ENCODE measurements at regions not wholly inside any gene's neighbourhood (a gene's known extent, or its start where the extent isn't known, plus 50 kb on each side); places are given as distances from the start of the nearest gene placed in this dataset.

GRCh38 chr18:8536922-8537321, 72.3 kb upstream of the RAB12 start:
- H3K27me3 ChIP-seq (ENCODE audit: insufficient read depth, low read length): peaks cover 52% of the 10 kb centered on the region
- no peaks in the 10 kb centered on the region for H3K79me2 ChIP-seq (ENCODE audit: control insufficient read depth, insufficient read depth, low read length, unreplicated experiment)
- H3K27ac ChIP-seq (ENCODE audit: low read depth, low read length): no peak overlapping the region
- H2AFZ ChIP-seq (ENCODE audit: low read length, unreplicated experiment): no peak overlapping the region
- H3K4me1 ChIP-seq (ENCODE audit: control insufficient read depth, insufficient read depth, low read length, unreplicated experiment): no peaks in the 10 kb centered on the region
- H3K36me3 ChIP-seq (ENCODE audit: insufficient read depth, low read length): no peaks in the 10 kb centered on the region
- no peak overlapping the region for H3K4me3 ChIP-seq (ENCODE audit: low read depth, low read length)

GRCh38 chr18:8537400-8537799, 71.8 kb upstream of the RAB12 start:
- Histone ChIP-seq H3K27me3 (ENCODE audit: insufficient read depth, low read length) (peaks cover 51% of the 10 kb centered on the region), H3K36me3 (ENCODE audit: insufficient read depth, low read length) (no peaks in the 10 kb centered on the region), H3K4me1 (ENCODE audit: control insufficient read depth, insufficient read depth, low read length, unreplicated experiment) (no peaks in the 10 kb centered on the region), H3K79me2 (ENCODE audit: control insufficient read depth, insufficient read depth, low read length, unreplicated experiment) (no peaks in the 10 kb centered on the region), H3K27ac (ENCODE audit: low read depth, low read length) (no peak overlapping the region), H2AFZ (ENCODE audit: low read length, unreplicated experiment) (no peak overlapping the region), H3K4me3 (ENCODE audit: low read depth, low read length) (no peak overlapping the region)

GRCh38 chr18:8538935-8539334, 70.3 kb upstream of the RAB12 start:
- H3K36me3 ChIP-seq (ENCODE audit: insufficient read depth, low read length): no peaks in the 10 kb centered on the region
- H3K27me3 ChIP-seq (ENCODE audit: insufficient read depth, low read length): peaks cover 48% of the 10 kb centered on the region
- no peak overlapping the region for H3K27ac ChIP-seq (ENCODE audit: low read depth, low read length)
- H3K4me1 ChIP-seq (ENCODE audit: control insufficient read depth, insufficient read depth, low read length, unreplicated experiment): no peaks in the 10 kb centered on the region
- H3K79me2 ChIP-seq (ENCODE audit: control insufficient read depth, insufficient read depth, low read length, unreplicated experiment): no peaks in the 10 kb centered on the region
- H3K4me3 ChIP-seq (ENCODE audit: low read depth, low read length): no peak overlapping the region
- H2AFZ ChIP-seq (ENCODE audit: low read length, unreplicated experiment): no peak overlapping the region

- H3K79me2 ChIP-seq (ENCODE audit: control insufficient read depth, insufficient read depth, low read length, unreplicated experiment): no peaks in the 10 kb centered on the region
- no peaks in the 10 kb centered on the region for H3K36me3 ChIP-seq (ENCODE audit: insufficient read depth, low read length)
- peaks cover 3% of the 10 kb centered on the region for H3K4me1 ChIP-seq (ENCODE audit: control insufficient read depth, insufficient read depth, low read length, unreplicated experiment)
- no peak overlapping the region for H2AFZ ChIP-seq (ENCODE audit: low read length, unreplicated experiment)
- H3K27ac ChIP-seq (ENCODE audit: low read depth, low read length): no peak overlapping the region
- peaks cover 68% of the 10 kb centered on the region for H3K27me3 ChIP-seq (ENCODE audit: insufficient read depth, low read length)
- no peak overlapping the region for H3K4me3 ChIP-seq (ENCODE audit: low read depth, low read length)
Observed at GRCh38 chr18:8546677-8547076, 62.6 kb upstream of the RAB12 start.

- no peak overlapping the region for H3K4me3 ChIP-seq (ENCODE audit: low read depth, low read length)
- H3K27me3 ChIP-seq (ENCODE audit: insufficient read depth, low read length): peaks cover 64% of the 10 kb centered on the region
- no peak overlapping the region for H2AFZ ChIP-seq (ENCODE audit: low read length, unreplicated experiment)
- no peaks in the 10 kb centered on the region for H3K79me2 ChIP-seq (ENCODE audit: control insufficient read depth, insufficient read depth, low read length, unreplicated experiment)
- no peak overlapping the region for H3K27ac ChIP-seq (ENCODE audit: low read depth, low read length)
- peaks cover 3% of the 10 kb centered on the region for H3K4me1 ChIP-seq (ENCODE audit: control insufficient read depth, insufficient read depth, low read length, unreplicated experiment)
- no peaks in the 10 kb centered on the region for H3K36me3 ChIP-seq (ENCODE audit: insufficient read depth, low read length)
Observed at GRCh38 chr18:8548186-8548585, 61.1 kb upstream of the RAB12 start.

- Histone ChIP-seq H3K27ac (ENCODE audit: low read depth, low read length) (no peak overlapping the region), H3K4me3 (ENCODE audit: low read depth, low read length) (no peak overlapping the region), H3K27me3 (ENCODE audit: insufficient read depth, low read length) (peaks cover 53% of the 10 kb centered on the region), H3K79me2 (ENCODE audit: control insufficient read depth, insufficient read depth, low read length, unreplicated experiment) (no peaks in the 10 kb centered on the region), H3K36me3 (ENCODE audit: insufficient read depth, low read length) (no peaks in the 10 kb centered on the region), H2AFZ (ENCODE audit: low read length, unreplicated experiment) (no peak overlapping the region), H3K4me1 (ENCODE audit: control insufficient read depth, insufficient read depth, low read length, unreplicated experiment) (peaks cover 3% of the 10 kb centered on the region)
Observed at GRCh38 chr18:8549254-8549757, 59.9 kb upstream of the RAB12 start.

- Histone ChIP-seq H2AFZ (ENCODE audit: low read length, unreplicated experiment) (no peak overlapping the region), H3K27ac (ENCODE audit: low read depth, low read length) (no peak overlapping the region), H3K79me2 (ENCODE audit: control insufficient read depth, insufficient read depth, low read length, unreplicated experiment) (no peaks in the 10 kb centered on the region), H3K4me1 (ENCODE audit: control insufficient read depth, insufficient read depth, low read length, unreplicated experiment) (peaks cover 3% of the 10 kb centered on the region), H3K36me3 (ENCODE audit: insufficient read depth, low read length) (no peaks in the 10 kb centered on the region), H3K27me3 (ENCODE audit: insufficient read depth, low read length) (peaks cover 53% of the 10 kb centered on the region), H3K4me3 (ENCODE audit: low read depth, low read length) (no peak overlapping the region)
Observed at GRCh38 chr18:8552151-8552550, 57.1 kb upstream of the RAB12 start.

GRCh38 chr18:8554354-8554753, 54.9 kb upstream of the RAB12 start:
- H3K4me3 ChIP-seq (ENCODE audit: low read depth, low read length): no peak overlapping the region
- H3K27ac ChIP-seq (ENCODE audit: low read depth, low read length): no peak overlapping the region
- no peak overlapping the region for H2AFZ ChIP-seq (ENCODE audit: low read length, unreplicated experiment)
- no peaks in the 10 kb centered on the region for H3K36me3 ChIP-seq (ENCODE audit: insufficient read depth, low read length)
- H3K4me1 ChIP-seq (ENCODE audit: control insufficient read depth, insufficient read depth, low read length, unreplicated experiment): no peaks in the 10 kb centered on the region
- H3K79me2 ChIP-seq (ENCODE audit: control insufficient read depth, insufficient read depth, low read length, unreplicated experiment): no peaks in the 10 kb centered on the region
- peaks cover 49% of the 10 kb centered on the region for H3K27me3 ChIP-seq (ENCODE audit: insufficient read depth, low read length)

GRCh38 chr18:8556424-8556823, 52.8 kb upstream of the RAB12 start:
- Histone ChIP-seq H3K27me3 (ENCODE audit: insufficient read depth, low read length) (peaks cover 52% of the 10 kb centered on the region), H3K79me2 (ENCODE audit: control insufficient read depth, insufficient read depth, low read length, unreplicated experiment) (no peaks in the 10 kb centered on the region), H3K27ac (ENCODE audit: low read depth, low read length) (no peak overlapping the region), H3K36me3 (ENCODE audit: insufficient read depth, low read length) (no peaks in the 10 kb centered on the region), H3K4me3 (ENCODE audit: low read depth, low read length) (no peak overlapping the region), H2AFZ (ENCODE audit: low read length, unreplicated experiment) (no peak overlapping the region), H3K4me1 (ENCODE audit: control insufficient read depth, insufficient read depth, low read length, unreplicated experiment) (no peaks in the 10 kb centered on the region)
